WTC11 (cell line): ENCODE measurements at regions not wholly inside any gene's neighbourhood (a gene's known extent, or its start where the extent isn't known, plus 50 kb on each side); places are given as distances from the start of the nearest gene placed in this dataset.
A peak's percentile ranks its signal among the peaks of the same experiment; 100 is the strongest.

Experiments used
- ATAC-seq: fragments of 200-7000 bp; cut with Tn5 transposase; 2 replicates; pipeline ENCODE4 v1.10.0; 2021; ENCODE audit warnings: mild to moderate bottlenecking, moderate library complexity
- CTCF ChIA-PET: fragments of 300-600 bp; sonication (Branson Sonifier 250); formaldehyde crosslinking; loops from one replicate; lab custom pipeline; 2021; ENCODE audit warnings: antibody characterized with exemption; lab: Charles Lee
- POLR2A ChIA-PET: fragments of 350-600 bp; sonication (Branson Sonifier 250); formaldehyde crosslinking; loops from one replicate; lab custom pipeline; 2021; ENCODE audit warnings: antibody characterized with exemption; lab: Charles Lee
- DNase-seq: peaks from one replicate; pipeline ENCODE4 v3.0.0; 2021; ENCODE audit warnings: low spot score
- H3K27ac Mint-ChIP-seq: 2 replicates; pipeline ENCODE4 v1.8.0; 2021; ENCODE audit warnings: mixed read lengths
- H3K27me3 Mint-ChIP-seq: 2 replicates; pipeline ENCODE4 v1.8.0; 2021; ENCODE audit warnings: low read depth, mild to moderate bottlenecking, moderate library complexity, mixed read lengths
- H3K36me3 Mint-ChIP-seq: 2 replicates; pipeline ENCODE4 v1.8.0; 2021; ENCODE audit warnings: mixed read lengths
- H3K4me1 Mint-ChIP-seq: 2 replicates; pipeline ENCODE4 v1.8.0; 2022; ENCODE audit warnings: mixed read lengths
- H3K4me3 Mint-ChIP-seq: 2 replicates; pipeline ENCODE4 v1.8.0; 2021; ENCODE audit warnings: mild to moderate bottlenecking, moderate library complexity, mixed read lengths
- H3K9me3 Mint-ChIP-seq: 2 replicates; pipeline ENCODE4 v1.8.0; 2021; ENCODE audit warnings: mixed read lengths
- CREM ChIP-seq: sonication (generic); formaldehyde crosslinking; IDR thresholded peaks from 2 replicates; pipeline ENCODE4 v1.8.1; 2022; ENCODE audit warnings: mild to moderate bottlenecking, missing genetic modification reagents, moderate library complexity
- E2F4 ChIP-seq: sonication (generic); formaldehyde crosslinking; IDR thresholded peaks from 2 replicates; pipeline ENCODE4 v1.8.1; 2022; ENCODE audit warnings: low read depth, mild to moderate bottlenecking, moderate library complexity, missing genetic modification reagents, borderline replicate concordance
- FOXJ3 ChIP-seq: sonication (generic); formaldehyde crosslinking; IDR thresholded peaks from 2 replicates; pipeline ENCODE4 v1.9.0; 2021; ENCODE audit warnings: missing genetic modification reagents, mild to moderate bottlenecking, borderline replicate concordance
- GTF2I ChIP-seq: fragments of 250-450 bp; sonication (Bioruptor Pico); conservative IDR thresholded peaks from 2 replicates; pipeline ENCODE4 v1.4.0; 2021; ENCODE audit warnings: mild to moderate bottlenecking
- HMGA2 ChIP-seq: fragments of 250-450 bp; sonication (Bioruptor Pico); IDR thresholded peaks from 2 replicates; pipeline ENCODE4 v1.4.0; 2021; ENCODE audit warnings: mild to moderate bottlenecking, moderate library complexity
- IRF2 ChIP-seq: sonication (generic); formaldehyde crosslinking; IDR thresholded peaks from 2 replicates; pipeline ENCODE4 v1.8.0; 2022; ENCODE audit warnings: low read depth, missing genetic modification reagents, borderline replicate concordance
- MAX ChIP-seq: sonication (generic); formaldehyde crosslinking; IDR thresholded peaks from 2 replicates; pipeline ENCODE4 v1.8.0; 2022; ENCODE audit warnings: mild to moderate bottlenecking, missing genetic modification reagents
- NFATC4 ChIP-seq: fragments of 250-450 bp; sonication (Bioruptor Pico); IDR thresholded peaks from 2 replicates; pipeline ENCODE4 v1.9.0; 2021; ENCODE audit warnings: mild to moderate bottlenecking
- RELA ChIP-seq: sonication (generic); formaldehyde crosslinking; IDR thresholded peaks from 2 replicates; pipeline ENCODE4 v1.8.1; 2022; ENCODE audit warnings: missing genetic modification reagents, mild to moderate bottlenecking, borderline replicate concordance
- SMAD4 ChIP-seq: sonication (generic); formaldehyde crosslinking; IDR thresholded peaks from 2 replicates; pipeline ENCODE4 v1.8.0; 2022; ENCODE audit warnings: mild to moderate bottlenecking, missing genetic modification reagents
- TCF7 ChIP-seq: sonication (generic); formaldehyde crosslinking; IDR thresholded peaks from 2 replicates; pipeline ENCODE4 v1.8.0; 2022; ENCODE audit warnings: mild to moderate bottlenecking, low read depth, missing genetic modification reagents, moderate library complexity
- TP53 ChIP-seq: sonication (generic); formaldehyde crosslinking; IDR thresholded peaks from 2 replicates; pipeline ENCODE4 v1.8.1; 2023; ENCODE audit warnings: mild to moderate bottlenecking, missing genetic modification reagents
- ZBTB43 ChIP-seq: sonication (generic); formaldehyde crosslinking; IDR thresholded peaks from 2 replicates; pipeline ENCODE4 v1.8.1; 2023; ENCODE audit warnings: mild to moderate bottlenecking, missing genetic modification reagents
- ZMAT4 ChIP-seq: fragments of 250-450 bp; sonication (Bioruptor Pico); IDR thresholded peaks from 2 replicates; pipeline ENCODE4 v1.9.0; 2021; ENCODE audit warnings: mild to moderate bottlenecking
- ZNF121 ChIP-seq: sonication (generic); formaldehyde crosslinking; IDR thresholded peaks from 2 replicates; pipeline ENCODE4 v1.8.0; 2023; ENCODE audit warnings: missing genetic modification reagents
- ZNF219 ChIP-seq: sonication (generic); formaldehyde crosslinking; IDR thresholded peaks from 2 replicates; pipeline ENCODE4 v1.8.0; 2023; ENCODE audit warnings: missing genetic modification reagents, mild to moderate bottlenecking, borderline replicate concordance
- ZNF423 ChIP-seq: fragments of 250-450 bp; sonication (Bioruptor Pico); IDR thresholded peaks from 2 replicates; pipeline ENCODE4 v2.1.2; 2022; ENCODE audit warnings: mild to moderate bottlenecking, moderate library complexity
- ZNF512 ChIP-seq: sonication (generic); formaldehyde crosslinking; IDR thresholded peaks from 2 replicates; pipeline ENCODE4 v1.8.1; 2022; ENCODE audit warnings: missing genetic modification reagents, borderline replicate concordance
- ZSCAN18 ChIP-seq: fragments of 250-450 bp; sonication (Bioruptor Pico); IDR thresholded peaks from 2 replicates; pipeline ENCODE4 v2.1.2; 2022; ENCODE audit warnings: mild to moderate bottlenecking, moderate library complexity

GRCh38 chr11:116282481-116282880 is 490.3 kb downstream of the BUD13 start:
- H3K4me1 Mint-ChIP-seq: no peaks in the 10 kb centered on the region; the same call in 1 of the 2 replicates
- no peak for ATAC-seq
- no peak for TF ChIP-seq ZBTB43 (CRISPR knock-in tag)
- no peak for TF ChIP-seq RELA (CRISPR knock-in tag)
- no peak for TF ChIP-seq E2F4 (CRISPR knock-in tag)
- no peak for TF ChIP-seq NFATC4 (CRISPR knock-in tag)
- TF ChIP-seq ZNF121 (CRISPR knock-in tag): no peak
- ChIA-PET POLR2A (interaction anchor here (0.6 kb wide), 1 partner anchor 15 kb away, joined by 5 read pairs; no protein-coding TSS in a partner anchor), CTCF (interaction anchor here (0.6 to 3.0 kb wide), 13 partner anchors 10 to 920 kb away, joined by 3 to 60 read pairs (median 5); no protein-coding TSS in a partner anchor)
- no peaks in the 10 kb centered on the region for H3K36me3 Mint-ChIP-seq
- H3K27me3 Mint-ChIP-seq: no peaks in the 10 kb centered on the region
- no peak overlapping the region for H3K4me3 Mint-ChIP-seq
- DNase-seq: no peak
- H3K27ac Mint-ChIP-seq: no peak overlapping the region
- H3K9me3 Mint-ChIP-seq: no peaks in the 10 kb centered on the region

GRCh38 chr11:116281173-116282160 is 491.3 kb downstream of the BUD13 start:
- H3K4me1 Mint-ChIP-seq: no peaks in the 10 kb centered on the region; the same call in 1 of the 2 replicates
- CTCF ChIA-PET: interaction anchor here (0.5 to 3.0 kb wide), 79 partner anchors 9 to 1809 kb away, joined by 3 to 60 read pairs (median 3); no protein-coding TSS in a partner anchor
- no peaks in the 10 kb centered on the region for H3K9me3 Mint-ChIP-seq
- no peak overlapping the region for H3K27ac Mint-ChIP-seq
- DNase-seq: no peak
- no peaks in the 10 kb centered on the region for H3K27me3 Mint-ChIP-seq
- H3K36me3 Mint-ChIP-seq: no peaks in the 10 kb centered on the region
- no peak for TF ChIP-seq HMGA2
- TF ChIP-seq, all 79 proteins: peak for 0
- POLR2A ChIA-PET: no interaction called here
- ATAC-seq: peak; percentile 66
- no peak overlapping the region for H3K4me3 Mint-ChIP-seq

- DNase-seq: no peak
- H3K27me3 Mint-ChIP-seq: no peaks in the 10 kb centered on the region
- TF ChIP-seq GTF2I (CRISPR knock-in tag) (no peak), ZNF512 (CRISPR knock-in tag) (no peak), SMAD4 (CRISPR knock-in tag) (no peak), TCF7 (CRISPR knock-in tag) (no peak), ZMAT4 (no peak), CREM (CRISPR knock-in tag) (no peak), TP53 (CRISPR knock-in tag) (no peak), IRF2 (CRISPR knock-in tag) (no peak), ZNF219 (CRISPR knock-in tag) (no peak), FOXJ3 (CRISPR knock-in tag) (no peak), MAX (CRISPR knock-in tag) (no peak), ZSCAN18 (no peak), ZNF423 (no peak)
- TF ChIP-seq, all 79 proteins: peak for 0
- H3K4me3 Mint-ChIP-seq: no peak overlapping the region
- no peak for ATAC-seq
- H3K9me3 Mint-ChIP-seq: no peaks in the 10 kb centered on the region
- ChIA-PET POLR2A (no interaction called here), CTCF (interaction anchor here (1.0 to 3.3 kb wide), 4 partner anchors 63 to 254 kb away, joined by 3 to 23 read pairs (median 4); no protein-coding TSS in a partner anchor)
- no peak overlapping the region for H3K27ac Mint-ChIP-seq
- peaks cover 2% of the 10 kb centered on the region; the same call in 1 of the 2 replicates for H3K4me1 Mint-ChIP-seq
- no peaks in the 10 kb centered on the region for H3K36me3 Mint-ChIP-seq
Measured at GRCh38 chr11:116279511-116279910, 493.3 kb downstream of the BUD13 start.
